Keratinocyte (primary cell): ENCODE measurements at regions not wholly inside any gene's neighbourhood (a gene's known extent, or its start where the extent isn't known, plus 50 kb on each side); places are given as distances from the start of the nearest gene placed in this dataset.

ENCODE experiments used
- DNase-seq: peaks from one replicate; pipeline ENCODE4 v3.0.0-alpha.2; 2011; ENCODE audit warnings: low read depth, missing footprints, low spot score
- FAIRE-seq: peaks from 2 replicates; lab custom pipeline; 2011; peaks lifted over from hg19 to GRCh38; lab: Jason Lieb, UNC
- H2AFZ ChIP-seq: 2 replicates; pipeline ENCODE4 v1.6.0; 2012; ENCODE audit warnings: low read length, control low read depth, inconsistent platforms; ENCODE audit not compliant: control insufficient read depth
- H3K27ac ChIP-seq: 2 replicates; pipeline ENCODE4 v1.5.1; 2011; ENCODE audit warnings: low read length; ENCODE audit not compliant: control insufficient read depth, insufficient read depth
- H3K27me3 ChIP-seq: 3 replicates; pipeline ENCODE4 v1.6.0; 2011; ENCODE audit warnings: low read length; ENCODE audit not compliant: control insufficient read depth, insufficient read depth; ENCODE audit errors: extremely low read depth
- H3K36me3 ChIP-seq, 2 experiments: 2 replicates in 1 of 2; 3 replicates in 1 of 2; pipeline ENCODE4 v1.5.1; 2011; ENCODE audit warnings: low read length in 2 of 2, mild to moderate bottlenecking in 1 of 2; ENCODE audit not compliant: control insufficient read depth in 2 of 2, insufficient read depth in 2 of 2; ENCODE audit errors: extremely low read depth in 1 of 2
- H3K4me1 ChIP-seq: 3 replicates; pipeline ENCODE4 v1.5.1; 2011; ENCODE audit warnings: low read length; ENCODE audit not compliant: control insufficient read depth, insufficient read depth; ENCODE audit errors: extremely low read depth
- H3K4me2 ChIP-seq: 3 replicates; pipeline ENCODE4 v1.6.0; 2011; ENCODE audit warnings: low read depth, low read length; ENCODE audit not compliant: control insufficient read depth, insufficient read depth; ENCODE audit errors: extremely low read depth
- H3K4me3 ChIP-seq, 3 experiments: fragments of 200-600 bp in 1 of 3; sonication (generic) in 1 of 3; 2 replicates in 2 of 3; 3 replicates in 1 of 3; pipeline ENCODE4 v1.5.1; 2011 to 2016; ENCODE audit warnings: low read length in 3 of 3, mild to moderate bottlenecking in 3 of 3, control low read depth in 2 of 3, inconsistent platforms in 1 of 3, low read depth in 1 of 3, mixed read lengths in 1 of 3, mixed run types in 1 of 3, moderate library complexity in 1 of 3; ENCODE audit not compliant: control insufficient read depth in 2 of 3, insufficient read depth in 2 of 3; ENCODE audit errors: extremely low read depth in 1 of 3
- H3K79me2 ChIP-seq: 2 replicates; pipeline ENCODE4 v1.6.0; 2012; ENCODE audit warnings: low read length; ENCODE audit not compliant: control insufficient read depth, insufficient read depth
- H3K9ac ChIP-seq: 3 replicates; pipeline ENCODE4 v1.6.0; 2011; ENCODE audit warnings: low read length; ENCODE audit not compliant: control insufficient read depth, insufficient read depth; ENCODE audit errors: extremely low read depth
- H3K9me1 ChIP-seq: 3 replicates; pipeline ENCODE4 v1.6.0; 2011; ENCODE audit warnings: low read length; ENCODE audit not compliant: control insufficient read depth, insufficient read depth; ENCODE audit errors: extremely low read depth
- H3K9me3 ChIP-seq: 2 replicates; pipeline ENCODE4 v1.5.1; 2012; ENCODE audit warnings: low read depth, low read length; ENCODE audit not compliant: control insufficient read depth
- H4K20me1 ChIP-seq: 3 replicates; pipeline ENCODE4 v1.6.0; 2011; ENCODE audit warnings: low read length; ENCODE audit not compliant: control insufficient read depth, insufficient read depth; ENCODE audit errors: extremely low read depth
- CTCF ChIP-seq, 3 experiments: IDR thresholded peaks in 1 of 3; conservative IDR thresholded peaks in 1 of 3; optimal IDR thresholded peaks in 1 of 3; 2 replicates in 2 of 3; 3 replicates in 1 of 3; pipeline versions ENCODE3 to v1.5.1; 2011; ENCODE audit warnings: low read length in 3 of 3, mild to moderate bottlenecking in 3 of 3, moderate library complexity in 2 of 3, control low read depth in 1 of 3, inconsistent platforms in 1 of 3; ENCODE audit not compliant: insufficient read depth in 2 of 3; ENCODE audit errors: extremely low read depth in 1 of 3
- EZH2 ChIP-seq: IDR thresholded peaks from one replicate; pipeline ENCODE4 v1.6.1; 2012; ENCODE audit warnings: inconsistent platforms, mild to moderate bottlenecking, low read length, moderate library complexity
- dilution Hi-C: fragments of 300-500 bp; cut with MboI; formaldehyde crosslinking; loops from one replicate; pipeline ENCODE4 v1.7.0; 2020; ENCODE audit warnings: low sequenced_read_pairs; ENCODE audit not compliant: extremely low pct_ligation_motif_present

- no peak overlapping the region for H3K4me3 ChIP-seq
- no peaks in the 10 kb centered on the region for H3K27me3 ChIP-seq
- H3K9me3 ChIP-seq, result no peaks in the 10 kb centered on the region
- no peaks in the 10 kb centered on the region for H3K79me2 ChIP-seq
- DNase-seq, result no peak
- dilution Hi-C loops, result no loop called here
- TF ChIP-seq CTCF (optimal IDR thresholded peaks at IDR 0.05 in 1 of 3, IDR thresholded peaks at IDR 0.05 in 1 of 3, conservative IDR thresholded peaks at IDR 0.05 in 1 of 3; ENCODE audit: extremely low read depth in 1 of 3, insufficient read depth in 2 of 3, low read length in 3 of 3) (no peak), EZH2 (no peak)
- no peaks in the 10 kb centered on the region for H4K20me1 ChIP-seq
- H3K36me3 ChIP-seq, result no peaks in the 10 kb centered on the region
- H3K9ac ChIP-seq, result no peak overlapping the region
- H3K4me1 ChIP-seq, result no peaks in the 10 kb centered on the region
- FAIRE-seq, result no peak
- H2AFZ ChIP-seq, result no peak overlapping the region
- H3K9me1 ChIP-seq, result no peaks in the 10 kb centered on the region
- no peak overlapping the region for H3K4me2 ChIP-seq
- no peak overlapping the region for H3K27ac ChIP-seq
These were observed 561.1 kb upstream of the NDST4 start for GRCh38 chr4:115674485-115674884.

- no peak overlapping the region for H2AFZ ChIP-seq
- TF ChIP-seq CTCF (optimal IDR thresholded peaks at IDR 0.05 in 1 of 3, IDR thresholded peaks at IDR 0.05 in 1 of 3, conservative IDR thresholded peaks at IDR 0.05 in 1 of 3; ENCODE audit: extremely low read depth in 1 of 3, insufficient read depth in 2 of 3, low read length in 3 of 3), result no peak
- no peak for DNase-seq
- no peaks in the 10 kb centered on the region for H3K9me1 ChIP-seq
- no peak overlapping the region for H3K9ac ChIP-seq
- H3K27ac ChIP-seq, result no peak overlapping the region
- H3K4me3 ChIP-seq, result no peak overlapping the region
- no peak overlapping the region for H3K4me2 ChIP-seq
- H3K9me3 ChIP-seq, result no peaks in the 10 kb centered on the region
- no peak for FAIRE-seq
- H3K79me2 ChIP-seq, result no peaks in the 10 kb centered on the region
- dilution Hi-C loops, result no loop called here
- no peaks in the 10 kb centered on the region for H3K36me3 ChIP-seq
- H3K27me3 ChIP-seq, result no peaks in the 10 kb centered on the region
- no peaks in the 10 kb centered on the region for H4K20me1 ChIP-seq
- H3K4me1 ChIP-seq, result no peaks in the 10 kb centered on the region
These were observed 558.2 kb upstream of the NDST4 start for GRCh38 chr4:115671581-115671980.
